ENCODE measurements at regions not wholly inside any gene's neighbourhood (a gene's known extent, or its start where the extent isn't known, plus 50 kb on each side); places are given as distances from the start of the nearest gene placed in this dataset.

- peaks cover 4 to 17% of the 10 kb centered on the region in 2 experiments; a peak in 3 of 4 replicates for H3K4me1 ChIP-seq (ENCODE audit: control insufficient read depth in 1 of 2, insufficient read depth in 2 of 2, low read length in 2 of 2)
- ATAC-seq: peak; percentile 59
- DNase-seq (ENCODE audit: low read depth, low spot score): no peak
- H3K4me2 ChIP-seq (ENCODE audit: low read length): peak overlapping the region; percentile 41
- intact Hi-C loops (cut with micrococcal nuclease): no loop called here
- no peaks in the 10 kb centered on the region for H3K36me3 ChIP-seq (ENCODE audit: control insufficient read depth in 1 of 2, insufficient read depth in 2 of 2, low read length in 2 of 2)
- TF ChIP-seq CBX3 (IDR thresholded peaks at IDR 0.05; ENCODE audit: low read depth) (no peak), CTCF (IDR thresholded peaks at IDR 0.05 in 2 of 3, conservative IDR thresholded peaks at IDR 0.05 in 1 of 3; ENCODE audit: borderline replicate concordance in 1 of 3, insufficient read depth in 1 of 3, low read depth in 2 of 3, low read length in 2 of 3) (no peak), SRF (IDR thresholded peaks at IDR 0.05; ENCODE audit: low read depth) (no peak), ATF3 (IDR thresholded peaks at IDR 0.05) (no peak), YY1 (IDR thresholded peaks at IDR 0.05; ENCODE audit: extremely low read depth, insufficient replicate concordance, low read depth, low read length) (no peak), RAD21 (IDR thresholded peaks at IDR 0.05; ENCODE audit: low read depth) (no peak)
- H2AFZ ChIP-seq (ENCODE audit: low read depth, low read length, poor library complexity, severe bottlenecking): peak overlapping the region; percentile 27
- ChIA-PET POLR2A (no interaction called here), RAD21 (ENCODE audit: low non-redundant PET in 1 of 2, low total read pairs in 2 of 2, uncharacterized antibody in 2 of 2, unreplicated experiment in 2 of 2) (no interaction called here), CTCF (interaction anchor here (2.1 kb wide), 1 partner anchor 13 kb away, joined by 8 read pairs; no protein-coding TSS in a partner anchor)
- no peak overlapping the region for H3K4me3 ChIP-seq (replicated peaks in 1 of 2; ENCODE audit: low read depth in 1 of 2, low read length in 2 of 2)
- no peaks in the 10 kb centered on the region for H3K9me2 ChIP-seq (ENCODE audit: insufficient read depth)
- H3K9ac ChIP-seq (ENCODE audit: low read length): no peak overlapping the region
- H4K20me1 ChIP-seq (ENCODE audit: insufficient read depth): no peaks in the 10 kb centered on the region
- H3K9me3 ChIP-seq (ENCODE audit: control insufficient read depth in 1 of 2, insufficient read depth in 1 of 2, low read depth in 1 of 2, low read length in 2 of 2): no peaks in the 10 kb centered on the region
- BruUV-seq (replicated peaks): no TSS peak
- H3K27ac ChIP-seq (ENCODE audit: low read depth, low read length): no peak overlapping the region
- no peaks in the 10 kb centered on the region for H3K79me2 ChIP-seq (ENCODE audit: insufficient read depth, low read length)
- H3K27me3 ChIP-seq (ENCODE audit: insufficient read depth, low read length): no peaks in the 10 kb centered on the region
Measured at GRCh38 chr4:140266958-140267568, 106.4 kb upstream of the SCOC start.

GRCh38 chr4:140260227-140260626 is 106.2 kb upstream of the MAML3 start:
- Histone ChIP-seq H3K4me1 (ENCODE audit: control insufficient read depth in 1 of 2, insufficient read depth in 2 of 2, low read length in 2 of 2) (peaks cover 0 to 36% of the 10 kb centered on the region in 2 experiments; a peak in 2 of 4 replicates), H3K4me3 (replicated peaks in 1 of 2; ENCODE audit: low read depth in 1 of 2, low read length in 2 of 2) (no peak overlapping the region), H3K79me2 (ENCODE audit: insufficient read depth, low read length) (no peaks in the 10 kb centered on the region), H3K9me3 (ENCODE audit: control insufficient read depth in 1 of 2, insufficient read depth in 1 of 2, low read depth in 1 of 2, low read length in 2 of 2) (no peaks in the 10 kb centered on the region), H2AFZ (ENCODE audit: low read depth, low read length, poor library complexity, severe bottlenecking) (no peak overlapping the region), H4K20me1 (ENCODE audit: insufficient read depth) (no peaks in the 10 kb centered on the region), H3K36me3 (ENCODE audit: control insufficient read depth in 1 of 2, insufficient read depth in 2 of 2, low read length in 2 of 2) (no peaks in the 10 kb centered on the region), H3K9me2 (ENCODE audit: insufficient read depth) (no peaks in the 10 kb centered on the region), H3K27ac (ENCODE audit: low read depth, low read length) (no peak overlapping the region), H3K4me2 (ENCODE audit: low read length) (peak overlapping the region; percentile 9), H3K9ac (ENCODE audit: low read length) (no peak overlapping the region), H3K27me3 (ENCODE audit: insufficient read depth, low read length) (no peaks in the 10 kb centered on the region)
- RAD21 ChIA-PET (ENCODE audit: low non-redundant PET in 1 of 2, low total read pairs in 2 of 2, uncharacterized antibody in 2 of 2, unreplicated experiment in 2 of 2): no interaction called here
- no TSS peak for BruUV-seq (replicated peaks)
- ATAC-seq (0 out of 2 replicates have a peak, but pooled peaks have one; percentile 40), DNase-seq (ENCODE audit: low read depth, low spot score) (peak; percentile 41)
- peak; percentile 82 for TF ChIP-seq CBX3 (IDR thresholded peaks at IDR 0.05; ENCODE audit: low read depth)
- peak; percentile 79 for TF ChIP-seq JUND (IDR thresholded peaks at IDR 0.05)
- peak; percentile 89 for TF ChIP-seq MAX (IDR thresholded peaks at IDR 0.05)
- TF ChIP-seq SP1 (IDR thresholded peaks at IDR 0.05; ENCODE audit: low read depth): peak; percentile 73
- TF ChIP-seq TCF7L2 (IDR thresholded peaks at IDR 0.05; ENCODE audit: borderline replicate concordance, extremely low read depth, insufficient read depth, insufficient read length): no peak
- peak; percentile 22; the same call in 1 of the 2 replicates for TF ChIP-seq POLR2AphosphoS5 (IDR thresholded peaks at IDR 0.05; ENCODE audit: low read depth, low read length)
- peak; percentile 68 for TF ChIP-seq CEBPB (IDR thresholded peaks at IDR 0.05; ENCODE audit: low read depth)
- no peak for TF ChIP-seq EGR1 (IDR thresholded peaks at IDR 0.05; ENCODE audit: low read depth)
- peak; percentile 44; the same call in 1 of the 2 replicates for TF ChIP-seq SRF (IDR thresholded peaks at IDR 0.05; ENCODE audit: low read depth)
- TF ChIP-seq ELF1 (IDR thresholded peaks at IDR 0.05; ENCODE audit: borderline replicate concordance, low read depth): no peak
- 0 out of 2 replicates have a peak, but pooled peaks have one; percentile 38 for TF ChIP-seq ATF3 (IDR thresholded peaks at IDR 0.05)
- peak; percentile 86 for TF ChIP-seq FOSL1 (IDR thresholded peaks at IDR 0.05; ENCODE audit: low read depth)
- intact Hi-C loops (cut with micrococcal nuclease): no loop called here
- POLR2A ChIA-PET: interaction anchor here (1.7 kb wide), 1 partner anchor 39 kb away, joined by 4 read pairs; no protein-coding TSS in a partner anchor
- CTCF ChIA-PET: no interaction called here

All from HCT116 (cell line).